ENCODE measurements at regions not wholly inside any gene's neighbourhood (a gene's known extent, or its start where the extent isn't known, plus 50 kb on each side); places are given as distances from the start of the nearest gene placed in this dataset.

DNA sequence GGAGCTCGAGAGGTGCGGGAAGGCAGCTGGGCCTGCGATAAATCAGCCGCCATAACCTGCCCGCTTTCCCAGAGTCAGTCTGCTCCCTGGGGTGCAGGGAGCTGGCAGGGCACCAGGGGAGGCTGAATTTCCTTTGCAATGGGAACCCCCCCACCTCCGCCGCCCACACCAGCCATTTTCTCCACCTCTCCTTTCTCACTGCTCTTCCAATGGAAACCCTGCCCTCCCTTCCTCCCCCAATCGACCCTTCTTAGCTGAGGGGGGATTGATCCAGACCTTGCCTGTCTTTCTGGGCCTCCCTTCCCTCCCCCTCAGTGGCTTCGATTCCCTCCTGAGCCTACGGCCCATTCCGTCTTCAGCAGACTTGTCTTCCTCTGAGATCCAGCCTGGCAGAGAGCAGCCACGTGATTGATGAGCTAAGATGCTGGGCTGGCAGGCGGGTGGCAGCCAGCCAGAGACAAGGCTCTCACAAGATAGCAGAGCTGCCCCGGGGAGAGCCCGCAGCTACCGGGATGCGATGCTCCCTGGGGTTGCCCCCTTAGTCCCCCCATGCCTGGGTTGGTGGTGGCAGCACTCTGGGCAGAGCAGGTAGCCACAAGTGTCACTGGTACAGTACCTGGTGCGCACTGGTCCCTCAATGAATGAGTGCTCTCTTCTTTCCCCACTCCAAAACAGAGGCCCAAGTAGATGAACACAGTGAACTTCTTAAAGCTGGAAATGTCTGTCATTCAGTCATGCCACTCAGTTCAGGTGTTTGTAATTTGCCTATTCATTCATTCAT, 53.7 kb upstream of the FABP6 start:
- no peak overlapping the region for H3K27ac Mint-ChIP-seq
- no peaks in the 10 kb centered on the region for H3K9me3 Mint-ChIP-seq (ENCODE audit: low read depth)
- no peak for DNase-seq
- H3K4me1 Mint-ChIP-seq = no peaks in the 10 kb centered on the region
- no peak for ATAC-seq
- H3K36me3 Mint-ChIP-seq = no peaks in the 10 kb centered on the region
- CTCF ChIA-PET = interaction anchor here (1.3 kb wide), 1 partner anchor 10 kb away, joined by 3 read pairs; no protein-coding TSS in a partner anchor
- no peak overlapping the region for H3K4me3 Mint-ChIP-seq
- no peaks in the 10 kb centered on the region for H3K27me3 Mint-ChIP-seq

DNA sequence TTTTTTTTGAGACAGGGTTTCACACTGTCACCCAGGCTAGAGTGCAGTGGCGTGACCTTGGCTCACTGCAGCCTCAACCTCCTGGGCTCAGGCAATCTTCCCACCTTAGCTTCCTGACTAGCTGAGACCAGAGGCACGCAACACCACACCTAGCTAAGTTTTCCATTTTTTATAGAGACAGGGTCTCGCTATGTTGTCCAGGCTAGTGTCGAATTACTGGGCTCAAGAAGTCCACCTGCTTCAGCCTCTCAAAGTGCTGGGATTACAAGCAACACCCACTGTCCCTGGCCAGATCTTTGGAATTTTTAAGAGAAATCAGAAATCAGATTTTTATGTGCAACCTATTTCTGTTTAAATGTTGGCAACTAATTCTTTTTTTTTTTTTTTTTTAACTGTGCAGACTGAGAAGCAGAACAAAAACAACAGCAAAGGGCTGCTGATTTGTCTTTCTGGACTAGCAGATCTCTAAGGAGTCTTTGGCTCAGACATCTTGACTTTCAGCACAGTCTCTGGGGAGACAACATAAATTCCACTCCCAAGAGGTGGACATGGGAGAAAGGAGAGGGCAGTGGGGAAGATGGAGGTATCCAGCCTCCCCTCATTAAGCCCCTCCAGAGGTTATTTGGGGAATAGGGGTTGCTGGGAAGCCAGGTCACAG, 54.4 kb upstream of the FABP6 start:
- Mint-ChIP-seq H3K27ac (no peak overlapping the region), H3K36me3 (no peaks in the 10 kb centered on the region), H3K27me3 (no peaks in the 10 kb centered on the region), H3K9me3 (ENCODE audit: low read depth) (no peaks in the 10 kb centered on the region), H3K4me1 (no peaks in the 10 kb centered on the region), H3K4me3 (no peak overlapping the region)
- DNase-seq (no peak), ATAC-seq (no peak)
- CTCF ChIA-PET = no interaction called here

DNA sequence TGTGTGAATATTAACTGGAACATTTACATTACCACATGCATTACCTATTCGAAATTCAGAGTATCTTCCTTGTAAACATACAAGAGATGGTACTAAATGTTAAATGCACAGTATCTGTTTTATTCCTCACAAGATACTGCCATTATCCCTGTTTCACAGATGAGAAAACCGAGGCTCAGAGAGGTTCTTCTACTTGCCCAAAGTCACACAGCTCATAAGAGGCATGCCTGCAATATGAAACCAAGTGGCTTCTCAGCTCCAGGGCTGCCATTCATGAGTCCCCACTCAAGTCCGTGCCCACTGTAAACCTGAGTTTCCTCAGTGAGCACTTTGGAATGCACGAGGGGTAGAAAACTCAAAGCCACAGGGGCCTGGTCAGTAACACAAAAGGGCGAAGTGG, 55.0 kb upstream of the FABP6 start:
- no peak for DNase-seq
- Mint-ChIP-seq H3K27me3 (peaks cover 4% of the 10 kb centered on the region), H3K4me3 (no peak overlapping the region), H3K27ac (no peak overlapping the region), H3K4me1 (no peaks in the 10 kb centered on the region), H3K9me3 (ENCODE audit: low read depth) (no peaks in the 10 kb centered on the region), H3K36me3 (no peaks in the 10 kb centered on the region)
- ATAC-seq = no peak
- CTCF ChIA-PET = no interaction called here

DNA sequence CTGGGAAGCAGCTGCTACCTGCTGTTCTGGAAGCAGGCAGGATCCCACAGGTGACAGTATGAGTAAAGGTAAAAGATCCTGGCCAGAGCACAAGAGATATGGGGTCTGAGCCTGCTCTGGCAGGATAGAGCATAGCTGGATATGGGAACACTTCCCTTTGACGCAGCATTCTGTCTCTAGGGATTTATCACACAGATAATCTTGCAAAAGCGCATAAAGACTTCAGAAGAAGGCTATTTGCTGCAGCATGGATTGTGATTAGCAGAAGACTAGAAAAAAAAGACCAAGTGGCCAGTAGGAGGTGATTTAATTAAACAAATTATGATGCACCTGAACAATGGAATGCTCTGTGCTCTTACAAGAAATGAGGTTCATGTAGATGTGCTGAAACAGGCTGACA, 52.4 kb upstream of the PWWP2A start:
- ATAC-seq (no peak), DNase-seq (no peak)
- Mint-ChIP-seq H3K27me3 (peaks cover 14% of the 10 kb centered on the region), H3K9me3 (ENCODE audit: low read depth) (no peaks in the 10 kb centered on the region), H3K36me3 (no peaks in the 10 kb centered on the region), H3K27ac (no peak overlapping the region), H3K4me1 (no peaks in the 10 kb centered on the region), H3K4me3 (no peak overlapping the region)
- CTCF ChIA-PET = no interaction called here

DNA sequence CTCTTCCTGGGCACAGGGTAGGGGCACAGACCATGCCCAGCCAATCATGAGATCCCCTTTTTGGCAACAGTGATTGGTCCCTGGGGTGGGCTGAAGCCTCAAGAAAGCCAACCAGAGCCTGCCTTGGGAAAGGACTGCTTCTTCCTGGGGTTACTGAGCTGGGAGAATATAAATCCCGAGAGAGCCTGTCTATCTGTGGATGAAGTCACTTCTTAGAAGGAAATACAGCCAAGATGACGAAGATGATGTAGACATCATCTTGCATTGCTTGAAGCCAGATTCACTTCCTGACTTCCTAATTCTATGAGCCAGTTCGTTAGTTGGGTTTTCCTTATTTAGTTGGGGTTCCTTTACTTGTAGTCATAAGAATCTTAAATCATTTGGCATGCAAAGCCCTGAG, 50.1 kb upstream of the PWWP2A start:
- peaks cover 24% of the 10 kb centered on the region for H3K27me3 Mint-ChIP-seq
- ATAC-seq (no peak), DNase-seq (no peak)
- no peak overlapping the region for H3K27ac Mint-ChIP-seq
- H3K4me1 Mint-ChIP-seq = peaks cover 4% of the 10 kb centered on the region
- no peak overlapping the region for H3K4me3 Mint-ChIP-seq
- CTCF ChIA-PET = interaction anchor here (0.6 kb wide), 1 partner anchor 39 kb away, joined by 3 read pairs; no protein-coding TSS in a partner anchor
- H3K9me3 Mint-ChIP-seq (ENCODE audit: low read depth) = no peaks in the 10 kb centered on the region
- H3K36me3 Mint-ChIP-seq = no peaks in the 10 kb centered on the region

Data from activated CD8-positive, alpha-beta memory T cell treated with anti-CD3 and anti-CD28 coated beads, Interleukin-2, amount 10 ng/mL, durations not matched to agents 7 days and 5 days (primary cell).